ENCODE measurements at regions not wholly inside any gene's neighbourhood (a gene's known extent, or its start where the extent isn't known, plus 50 kb on each side); places are given as distances from the start of the nearest gene placed in this dataset.

- TF ChIP-seq CTCF (IDR thresholded peaks at IDR 0.05) = no peak
- no peak for TF ChIP-seq POLR2A (IDR thresholded peaks at IDR 0.05)
These were observed 83.9 kb downstream of the RAMP3 start for GRCh38 chr7:45241339-45242109.

Data from esophagus squamous epithelium (tissue), 4 donors.